GM19324 (cell line): ENCODE measurements at regions not wholly inside any gene's neighbourhood (a gene's known extent, or its start where the extent isn't known, plus 50 kb on each side); places are given as distances from the start of the nearest gene placed in this dataset.
"Not testable (repeated sequence)": the region's sequence is repeated elsewhere in the genome, so short reads cannot be mapped to it uniquely, and the experiment has no call there.

Experiments used
- ATAC-seq: cut with Tn5 transposase; IDR thresholded peaks from one replicate; pipeline ENCODE4 v1.9.1; 2021; ENCODE audit warnings: mild to moderate bottlenecking, moderate library complexity; ENCODE audit not compliant: unreplicated experiment, low FRiP score

DNA sequence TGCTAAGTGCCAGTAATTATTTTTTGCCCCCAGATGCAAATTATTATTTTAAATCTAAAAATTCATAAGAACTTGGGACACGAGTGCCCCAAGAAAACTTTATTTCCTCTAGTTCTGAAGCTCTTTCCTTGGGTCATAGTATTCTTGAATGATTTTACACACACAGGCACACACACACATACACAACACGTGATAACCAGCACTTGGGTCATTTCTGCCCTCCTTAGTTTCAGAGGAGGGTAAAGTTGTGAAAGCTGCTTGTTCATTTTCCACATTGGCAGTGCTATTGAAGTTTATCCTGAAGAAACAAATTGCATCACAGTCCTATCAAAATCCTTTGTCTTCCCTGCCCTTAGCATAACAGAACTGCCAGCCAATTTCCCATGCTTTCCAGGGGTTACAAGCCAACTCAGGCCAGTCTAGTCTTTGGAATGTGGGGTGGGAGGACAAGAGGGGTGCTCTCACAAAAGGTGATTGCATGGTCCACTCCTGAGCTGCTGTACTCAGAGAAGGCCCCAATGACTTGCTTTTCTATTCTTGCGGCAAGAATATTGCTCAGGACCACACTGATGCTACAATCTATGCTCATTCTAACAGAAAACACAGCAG is 98.5 kb upstream of the POGK start:
- ATAC-seq = no peak

DNA sequence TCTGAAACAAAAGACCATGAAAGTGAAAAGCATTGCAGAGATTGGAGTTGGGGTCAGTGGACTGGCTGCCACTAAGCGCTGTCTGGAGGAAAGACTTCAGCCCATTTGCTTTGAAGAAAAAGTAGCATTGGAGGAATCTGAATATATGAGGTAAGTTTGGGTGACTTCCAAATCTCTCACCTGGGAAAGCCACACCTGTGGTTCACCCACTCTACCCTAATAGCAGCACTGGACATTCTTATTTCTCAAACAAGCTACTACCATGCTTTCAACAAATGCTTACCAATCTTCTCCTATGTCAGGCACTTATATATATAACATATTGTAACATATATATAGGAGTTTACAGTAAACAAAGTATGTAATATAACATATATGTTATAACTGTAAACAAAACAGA is 76.0 kb upstream of the POGK start:
- no peak for ATAC-seq

DNA sequence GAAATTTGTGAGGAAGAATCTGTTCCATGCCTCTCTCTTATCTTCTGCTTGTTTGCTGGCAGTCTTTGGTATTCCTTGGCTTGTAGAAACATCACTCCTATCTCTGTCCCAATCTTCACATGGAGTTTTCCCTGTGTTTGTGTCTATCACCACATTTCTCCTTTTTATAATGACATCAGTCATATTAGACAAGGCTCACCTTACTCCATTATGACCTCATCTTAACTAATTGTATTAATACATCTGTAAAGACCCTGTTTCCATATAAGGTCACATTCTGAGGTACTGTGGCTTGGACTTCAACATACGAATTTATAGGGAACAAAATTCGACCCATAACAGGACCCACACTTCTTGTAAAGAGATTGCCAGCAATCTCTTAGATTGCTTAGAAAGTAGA is 72.3 kb upstream of the POGK start:
- ATAC-seq = no peak

DNA sequence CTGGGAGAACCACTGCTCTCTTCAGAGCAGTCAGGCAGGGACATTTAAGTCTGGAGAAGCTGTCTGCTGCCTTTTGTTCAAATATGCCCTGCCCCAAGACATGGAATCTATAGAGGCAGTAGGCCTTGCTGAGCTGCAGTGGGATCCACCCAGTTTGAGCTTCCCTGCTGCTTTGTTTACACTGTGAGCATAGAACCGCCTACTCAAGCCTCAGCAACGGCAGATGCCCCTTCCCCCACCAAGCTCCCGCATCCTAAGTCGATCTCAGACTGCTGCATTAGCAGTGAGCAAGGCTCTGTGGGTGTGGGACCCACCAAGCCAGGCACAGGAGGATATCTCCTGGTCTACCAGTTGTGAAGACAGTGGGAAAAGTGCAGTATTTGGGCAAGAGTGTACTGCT is 54.6 kb upstream of the POGK start:
- not testable (repeated sequence) for ATAC-seq

DNA sequence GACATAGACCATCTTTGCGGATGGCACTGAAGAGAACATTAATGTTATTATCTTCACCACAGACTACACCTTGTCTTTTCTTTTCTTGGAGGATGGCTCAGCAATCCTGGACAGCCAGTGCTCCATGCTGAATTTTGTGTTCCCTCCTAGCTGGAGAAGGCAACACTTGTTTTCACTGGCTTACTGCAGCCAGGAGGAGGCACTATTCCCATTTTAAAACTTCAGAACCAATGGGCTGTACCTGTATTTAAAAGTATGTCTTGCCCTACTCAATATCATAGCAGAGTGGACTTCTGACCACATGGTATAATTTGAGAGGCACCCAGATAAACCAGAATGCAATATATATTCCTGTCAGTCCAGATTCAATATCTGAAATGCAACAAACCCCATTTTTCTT is 53.3 kb upstream of the POGK start:
- ATAC-seq = no peak

DNA sequence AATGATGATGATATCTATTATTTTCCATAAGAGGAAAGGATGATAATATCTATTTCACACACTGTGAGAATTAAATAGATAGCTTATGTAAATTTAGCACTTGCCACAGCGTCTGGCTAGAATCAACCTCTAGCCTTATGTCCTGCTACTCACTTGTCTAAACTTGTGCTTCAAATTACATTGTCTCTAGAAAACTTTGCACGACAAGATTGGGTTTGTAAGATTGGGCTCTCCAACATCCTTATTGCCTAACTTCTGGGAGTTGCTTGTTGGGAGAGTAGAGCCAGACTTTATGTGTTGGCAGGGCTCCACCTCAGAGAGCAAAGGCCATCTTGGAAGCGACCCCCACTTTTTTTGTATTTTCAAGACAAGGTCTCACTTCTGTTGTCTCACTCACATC is 50.0 kb upstream of the POGK start:
- ATAC-seq = no peak
